CD14-positive monocyte (primary cell): ENCODE measurements at regions not wholly inside any gene's neighbourhood (a gene's known extent, or its start where the extent isn't known, plus 50 kb on each side); places are given as distances from the start of the nearest gene placed in this dataset.

ENCODE experiments used
- DNase-seq, 3 donors: peaks; one replicate each; pipeline ENCODE4 v3.0.0-alpha.2; 2011 to 2022
- H2AFZ ChIP-seq: 2 replicates; pipeline ENCODE4 v1.6.0; 2012; ENCODE audit warnings: mild to moderate bottlenecking, low read depth, low read length, inconsistent platforms; ENCODE audit not compliant: insufficient read depth, poor library complexity, severe bottlenecking
- H3K27ac ChIP-seq, 2 donors: 1 replicate in 1 of 2; 2 replicates in 1 of 2; pipeline ENCODE4 v1.5.1; 2012 to 2013; ENCODE audit warnings: low read length in 2 of 2, control low read depth in 1 of 2, inconsistent platforms in 1 of 2, low read depth in 1 of 2, mild to moderate bottlenecking in 1 of 2
- H3K27me3 ChIP-seq, 2 donors: one replicate each; pipeline versions ENCODE4 v1.6.0 to v1.6.1; 2011 to 2013; ENCODE audit warnings: low read length in 2 of 2; ENCODE audit not compliant: control insufficient read depth in 2 of 2, insufficient read depth in 2 of 2
- H3K36me3 ChIP-seq, 2 donors: replicated peaks in 1 of 2; 1 replicate in 1 of 2; 2 replicates in 1 of 2; pipeline versions ENCODE4 v1.5.1 to v1.6.1; 2012 to 2013; ENCODE audit warnings: low read length in 2 of 2, control low read depth in 1 of 2, inconsistent platforms in 1 of 2, mild to moderate bottlenecking in 1 of 2; ENCODE audit not compliant: insufficient read depth in 2 of 2, control insufficient read depth in 1 of 2
- H3K4me1 ChIP-seq, 2 donors: 1 replicate in 1 of 2; 2 replicates in 1 of 2; pipeline versions ENCODE4 v1.5.1 to v1.6.1; 2012 to 2013; ENCODE audit warnings: low read length in 2 of 2, control low read depth in 1 of 2, inconsistent platforms in 1 of 2, mild to moderate bottlenecking in 1 of 2, moderate library complexity in 1 of 2; ENCODE audit not compliant: insufficient read depth in 2 of 2, control insufficient read depth in 1 of 2
- H3K4me2 ChIP-seq: replicated peaks from 2 replicates; pipeline ENCODE3; 2012; ENCODE audit warnings: low read length, moderate library complexity, mild to moderate bottlenecking; ENCODE audit not compliant: poor library complexity, severe bottlenecking; ENCODE audit errors: extremely low read depth
- H3K4me3 ChIP-seq, 3 experiments: fragments of 200-600 bp in 1 of 3; sonication (generic) in 1 of 3; replicated peaks in 1 of 3; 1 replicate in 2 of 3; 2 replicates in 1 of 3; pipeline ENCODE4 v1.5.1; 2011 to 2013; ENCODE audit warnings: low read length in 3 of 3, mild to moderate bottlenecking in 3 of 3, control low read depth in 2 of 3, low read depth in 2 of 3, inconsistent platforms in 1 of 3, moderate library complexity in 1 of 3
- H3K79me2 ChIP-seq: 2 replicates; pipeline ENCODE4 v1.6.0; 2012; ENCODE audit warnings: mild to moderate bottlenecking, control low read depth, inconsistent platforms, low read length, moderate library complexity; ENCODE audit not compliant: insufficient read depth
- H3K9ac ChIP-seq: 2 replicates; pipeline ENCODE4 v1.6.0; 2017; ENCODE audit warnings: low read length, mild to moderate bottlenecking; ENCODE audit not compliant: insufficient read depth, poor library complexity, severe bottlenecking
- H3K9me3 ChIP-seq, 2 donors: replicated peaks in 1 of 2; 1 replicate in 1 of 2; 2 replicates in 1 of 2; pipeline versions ENCODE4 v1.5.1 to v1.6.1; 2012 to 2013; ENCODE audit warnings: low read length in 2 of 2, control low read depth in 1 of 2; ENCODE audit not compliant: control insufficient read depth in 1 of 2, insufficient read depth in 1 of 2
- H4K20me1 ChIP-seq: 2 replicates; pipeline ENCODE4 v1.6.0; 2012; ENCODE audit warnings: mild to moderate bottlenecking, low read length, control low read depth, moderate library complexity; ENCODE audit not compliant: insufficient read depth
- H3K27ac Mint-ChIP-seq, 7 donors: one replicate each; pipeline ENCODE4 v1.8.0; 2020; ENCODE audit warnings: mild to moderate bottlenecking in 7 of 7, mixed read lengths in 7 of 7, moderate library complexity in 6 of 7, inconsistent platforms in 2 of 7
- H3K27me3 Mint-ChIP-seq, 3 donors: one replicate each; pipeline ENCODE4 v1.8.0; 2021 to 2022; ENCODE audit warnings: low read depth in 3 of 3, mild to moderate bottlenecking in 3 of 3, mixed read lengths in 3 of 3, moderate library complexity in 3 of 3, inconsistent platforms in 1 of 3
- H3K36me3 Mint-ChIP-seq, 2 donors: one replicate each; pipeline ENCODE4 v1.8.0; 2020; ENCODE audit warnings: mixed read lengths in 2 of 2, inconsistent platforms in 1 of 2, mild to moderate bottlenecking in 1 of 2
- H3K4me1 Mint-ChIP-seq: one replicate; pipeline ENCODE4 v1.8.0; 2020; ENCODE audit warnings: mild to moderate bottlenecking, mixed read lengths
- H3K4me3 Mint-ChIP-seq, 2 donors: one replicate each; pipeline ENCODE4 v1.8.0; 2020; ENCODE audit warnings: mild to moderate bottlenecking in 2 of 2, mixed read lengths in 2 of 2, moderate library complexity in 1 of 2
- H3K9me3 Mint-ChIP-seq, 7 donors: one replicate each; pipeline ENCODE4 v1.8.0; 2020 to 2022; ENCODE audit warnings: mixed read lengths in 7 of 7, mild to moderate bottlenecking in 6 of 7, moderate library complexity in 6 of 7, inconsistent platforms in 2 of 7
- CTCF ChIP-seq: fragments of 200-600 bp; IDR thresholded peaks from one replicate; pipeline ENCODE4 v1.8.0; 2022; ENCODE audit warnings: antibody characterized with exemption, mild to moderate bottlenecking
- WGBS: methylation state at CpG from one replicate; pipeline ENCODE4 v1.1.5; 2013; ENCODE audit warnings: missing lambda C conversion rate; ENCODE audit not compliant: insufficient coverage; 5-methylcytosine and 5-hydroxymethylcytosine counted together
- intact Hi-C, 2 donors: fragments of 100-400 bp; cut with micrococcal nuclease; formaldehyde crosslinking; loops; one replicate each; pipeline versions ENCODE4 v1.15.0 to v1.15.1; 2023

GRCh38 chr10:106136175-106136574 lies 1028.3 kb downstream of the SORCS1 start:
- Histone ChIP-seq H3K27me3 (no peaks in the 10 kb centered on the region), H3K79me2 (no peaks in the 10 kb centered on the region), H3K36me3 (no peaks in the 10 kb centered on the region), H3K4me1 (no peaks in the 10 kb centered on the region), H3K27ac (no peak overlapping the region), H3K9ac (no peak overlapping the region), H3K4me3 (no peak overlapping the region), H3K4me2 (no peak overlapping the region), H4K20me1 (no peaks in the 10 kb centered on the region), H3K9me3 (no peaks in the 10 kb centered on the region), H2AFZ (no peak overlapping the region)
- intact Hi-C loops: no loop called here
- no peak for TF ChIP-seq CTCF
- H3K27ac Mint-ChIP-seq: no peak overlapping the region
- no peak for DNase-seq
- no peaks in the 10 kb centered on the region for H3K27me3 Mint-ChIP-seq
- no peaks in the 10 kb centered on the region for H3K4me1 Mint-ChIP-seq
- no peaks in the 10 kb centered on the region for H3K9me3 Mint-ChIP-seq
- no peaks in the 10 kb centered on the region for H3K36me3 Mint-ChIP-seq
- no peak overlapping the region for H3K4me3 Mint-ChIP-seq

GRCh38 chr10:106134326-106135000 lies 1030.0 kb downstream of the SORCS1 start:
- no peak for TF ChIP-seq CTCF
- DNase-seq: no peak
- no peaks in the 10 kb centered on the region for H3K9me3 ChIP-seq
- H3K4me1 Mint-ChIP-seq: no peaks in the 10 kb centered on the region
- H3K36me3 ChIP-seq: no peaks in the 10 kb centered on the region
- H3K9ac ChIP-seq: no peak overlapping the region
- H2AFZ ChIP-seq: no peak overlapping the region
- intact Hi-C loops: no loop called here
- no peaks in the 10 kb centered on the region for H4K20me1 ChIP-seq
- peaks cover 0 to 1% (median 0%) of the 10 kb centered on the region in 7 donors for H3K9me3 Mint-ChIP-seq
- 80% methylated on average over 1 of the region's 8 CpGs for WGBS
- H3K79me2 ChIP-seq: no peaks in the 10 kb centered on the region
- H3K27ac Mint-ChIP-seq: no peak overlapping the region
- no peak overlapping the region for H3K4me3 ChIP-seq
- H3K4me2 ChIP-seq: no peak overlapping the region
- H3K4me1 ChIP-seq: no peaks in the 10 kb centered on the region
- H3K4me3 Mint-ChIP-seq: no peak overlapping the region
- no peaks in the 10 kb centered on the region for H3K27me3 ChIP-seq
- H3K36me3 Mint-ChIP-seq: no peaks in the 10 kb centered on the region
- no peaks in the 10 kb centered on the region for H3K27me3 Mint-ChIP-seq
- H3K27ac ChIP-seq: no peak overlapping the region
